Transverse colon (tissue), 4 donors: ENCODE measurements at regions not wholly inside any gene's neighbourhood (a gene's known extent, or its start where the extent isn't known, plus 50 kb on each side); places are given as distances from the start of the nearest gene placed in this dataset.

Experiments used
- CTCF ChIP-seq, 5 experiments: fragments of 200-600 bp in 3 of 5; fragments of 450-650 bp in 2 of 5; sonication (generic) in 3 of 5; IDR thresholded peaks; 1 replicate in 2 of 5; 2 replicates in 3 of 5; pipeline ENCODE4 v1.5.1; 2016 to 2017; ENCODE audit warnings: antibody characterized with exemption in 5 of 5, inconsistent platforms in 3 of 5, mild to moderate bottlenecking in 2 of 5, moderate library complexity in 1 of 5
- EP300 ChIP-seq: sonication (generic); formaldehyde crosslinking; IDR thresholded peaks from one replicate; pipeline ENCODE4 v1.6.1; 2017; ENCODE audit warnings: antibody characterized with exemption, low read depth
- POLR2A ChIP-seq: fragments of 450-650 bp; IDR thresholded peaks from one replicate; pipeline ENCODE4 v1.6.1; 2016; ENCODE audit warnings: antibody characterized with exemption, mild to moderate bottlenecking, moderate library complexity
- POLR2AphosphoS5 ChIP-seq, 3 donors: sonication (generic); formaldehyde crosslinking; IDR thresholded peaks; one replicate each; pipeline ENCODE4 v1.6.1; 2016; ENCODE audit warnings: antibody characterized with exemption in 3 of 3

DNA sequence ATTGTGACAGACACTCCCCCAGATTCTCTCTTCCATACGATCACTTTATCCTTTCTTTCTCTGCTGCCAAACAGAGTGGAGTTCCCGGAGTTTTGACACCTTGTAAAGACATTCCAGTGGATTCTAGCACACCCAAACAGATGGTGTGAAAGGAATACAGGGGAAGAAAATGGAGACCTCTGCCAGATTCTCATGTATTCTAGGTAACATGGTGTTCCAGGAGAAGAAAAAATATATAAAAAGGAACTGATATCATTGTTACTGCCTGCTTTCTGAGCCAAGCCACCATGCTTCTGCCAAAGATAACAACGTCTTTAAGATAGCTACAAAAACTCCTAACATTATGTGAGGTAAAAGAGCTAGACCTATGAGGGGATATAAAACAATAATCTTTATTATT is 136.5 kb downstream of the TXNL1 start:
- TF ChIP-seq CTCF (IDR thresholded peaks at IDR 0.05) (no peak), EP300 (no peak), POLR2AphosphoS5 (IDR thresholded peaks at IDR 0.05) (no peak), POLR2A (no peak)
